ENCODE measurements at regions not wholly inside any gene's neighbourhood (a gene's known extent, or its start where the extent isn't known, plus 50 kb on each side); places are given as distances from the start of the nearest gene placed in this dataset.

DNA sequence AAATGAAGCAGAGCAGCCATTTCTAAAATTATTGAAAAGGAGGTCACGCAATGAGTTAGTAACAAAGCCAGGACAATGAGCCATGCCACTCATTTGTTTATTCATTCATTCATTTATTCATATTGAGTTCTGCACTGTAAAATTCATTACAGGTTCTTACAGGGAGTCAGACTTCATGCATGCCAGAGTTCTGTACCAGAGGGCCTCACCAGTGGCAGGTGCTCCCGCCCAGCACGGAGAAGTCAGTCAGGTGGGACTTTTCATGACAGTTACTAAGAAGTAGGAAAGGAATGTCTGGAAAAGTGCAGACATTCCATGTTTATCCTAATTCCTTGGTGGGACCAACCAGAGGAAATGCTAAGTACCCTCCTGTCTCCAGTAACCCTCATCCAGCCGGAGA lies 217.5 kb upstream of the BLID start:
- no peak for TF ChIP-seq EZH2 (IDR thresholded peaks at IDR 0.05; ENCODE audit: insufficient read depth, low read length)
- TF ChIP-seq, protein P1, sequence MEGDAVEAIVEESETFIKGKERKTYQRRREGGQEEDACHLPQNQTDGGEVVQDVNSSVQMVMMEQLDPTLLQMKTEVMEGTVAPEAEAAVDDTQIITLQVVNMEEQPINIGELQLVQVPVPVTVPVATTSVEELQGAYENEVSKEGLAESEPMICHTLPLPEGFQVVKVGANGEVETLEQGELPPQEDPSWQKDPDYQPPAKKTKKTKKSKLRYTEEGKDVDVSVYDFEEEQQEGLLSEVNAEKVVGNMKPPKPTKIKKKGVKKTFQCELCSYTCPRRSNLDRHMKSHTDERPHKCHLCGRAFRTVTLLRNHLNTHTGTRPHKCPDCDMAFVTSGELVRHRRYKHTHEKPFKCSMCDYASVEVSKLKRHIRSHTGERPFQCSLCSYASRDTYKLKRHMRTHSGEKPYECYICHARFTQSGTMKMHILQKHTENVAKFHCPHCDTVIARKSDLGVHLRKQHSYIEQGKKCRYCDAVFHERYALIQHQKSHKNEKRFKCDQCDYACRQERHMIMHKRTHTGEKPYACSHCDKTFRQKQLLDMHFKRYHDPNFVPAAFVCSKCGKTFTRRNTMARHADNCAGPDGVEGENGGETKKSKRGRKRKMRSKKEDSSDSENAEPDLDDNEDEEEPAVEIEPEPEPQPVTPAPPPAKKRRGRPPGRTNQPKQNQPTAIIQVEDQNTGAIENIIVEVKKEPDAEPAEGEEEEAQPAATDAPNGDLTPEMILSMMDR (IDR thresholded peaks at IDR 0.05; ENCODE audit: insufficient read depth, low read depth, low read length), result no peak

Data from astrocyte (in vitro differentiated cells and primary cell).